NT2/D1 (cell line): ENCODE measurements at regions not wholly inside any gene's neighbourhood (a gene's known extent, or its start where the extent isn't known, plus 50 kb on each side); places are given as distances from the start of the nearest gene placed in this dataset.

ENCODE experiments used
- DNase-seq: peaks from one replicate; pipeline ENCODE4 v3.0.0-alpha.2; 2011; ENCODE audit warnings: low read depth, low spot score
- H3K27me3 ChIP-seq: 2 replicates; pipeline ENCODE4 v1.6.0; 2011; ENCODE audit warnings: mild to moderate bottlenecking; ENCODE audit not compliant: insufficient read length, insufficient read depth
- H3K36me3 ChIP-seq: 2 replicates; pipeline ENCODE4 v1.6.1; 2011; ENCODE audit warnings: mild to moderate bottlenecking, low read length, mixed read lengths; ENCODE audit not compliant: insufficient read depth, insufficient read length
- H3K4me1 ChIP-seq: 2 replicates; pipeline ENCODE4 v1.5.1; 2011; ENCODE audit not compliant: insufficient read depth, insufficient read length
- H3K4me3 ChIP-seq: 2 replicates; pipeline ENCODE4 v1.5.1; 2011; ENCODE audit warnings: low read depth; ENCODE audit not compliant: insufficient read length
- H3K9ac ChIP-seq: 2 replicates; pipeline ENCODE4 v1.6.0; 2011; ENCODE audit warnings: low read depth; ENCODE audit not compliant: insufficient read length
- H3K9me3 ChIP-seq: 2 replicates; pipeline ENCODE4 v1.5.1; 2011; ENCODE audit warnings: mild to moderate bottlenecking, low read length; ENCODE audit not compliant: insufficient read depth
- SUZ12 ChIP-seq: IDR thresholded peaks from 2 replicates; pipeline ENCODE4 v1.6.1; 2011; ENCODE audit not compliant: insufficient read length, insufficient read depth; ENCODE audit errors: extremely low read depth
- YY1 ChIP-seq: IDR thresholded peaks from 2 replicates; pipeline ENCODE4 v1.6.1; 2011; ENCODE audit not compliant: insufficient read length, insufficient read depth
- ZNF274 ChIP-seq: IDR thresholded peaks from 2 replicates; pipeline ENCODE4 v1.6.1; 2011; ENCODE audit warnings: mild to moderate bottlenecking, low read depth, low read length

DNA sequence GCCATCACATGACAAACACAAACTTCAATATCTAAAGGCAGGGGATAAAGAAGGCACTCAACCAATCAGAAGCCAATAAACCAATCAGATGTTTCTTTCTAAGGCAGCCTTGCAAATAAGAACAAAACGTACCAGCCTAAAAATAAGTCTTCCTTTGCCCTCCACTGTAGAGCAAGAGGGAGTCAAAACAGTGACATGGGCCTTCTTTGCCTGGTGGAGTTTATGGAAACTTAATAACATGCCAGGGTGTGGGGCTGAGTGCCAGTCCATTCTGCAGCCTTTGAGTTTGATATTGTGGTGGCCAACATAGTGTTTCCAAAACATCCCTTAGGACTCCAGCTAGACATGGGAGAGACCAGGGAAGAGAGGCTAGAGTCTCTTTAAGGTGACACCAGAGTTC, 126.1 kb upstream of the NECTIN1 start:
- Histone ChIP-seq H3K4me3 (no peak overlapping the region), H3K4me1 (peaks cover 3% of the 10 kb centered on the region), H3K27me3 (peaks cover 12% of the 10 kb centered on the region), H3K9me3 (no peaks in the 10 kb centered on the region), H3K9ac (no peak overlapping the region), H3K36me3 (no peaks in the 10 kb centered on the region)
- no peak for DNase-seq
- TF ChIP-seq SUZ12 = no peak
- no peak for TF ChIP-seq ZNF274
- no peak for TF ChIP-seq YY1

DNA sequence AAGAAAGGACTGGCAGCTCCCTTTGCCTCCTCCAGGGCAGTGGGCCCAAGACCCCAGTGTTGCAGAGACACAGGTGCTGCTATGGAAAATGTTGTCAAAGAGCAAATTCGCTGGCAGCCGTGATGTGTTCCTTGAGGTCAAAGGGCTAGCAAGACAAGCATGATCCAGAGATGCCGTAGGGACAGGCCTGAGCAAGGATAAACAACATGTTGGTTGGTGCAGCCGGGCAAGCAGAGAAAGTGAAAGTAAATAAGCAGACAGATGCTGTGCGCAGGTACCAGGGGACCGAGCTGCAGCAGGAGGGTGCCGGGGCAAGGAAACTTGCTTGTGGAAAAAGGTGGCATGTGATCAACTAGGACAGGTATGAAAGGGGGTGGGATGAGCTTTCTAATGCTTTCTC, 125.5 kb upstream of the NECTIN1 start:
- H3K9me3 ChIP-seq = no peaks in the 10 kb centered on the region
- H3K9ac ChIP-seq = no peak overlapping the region
- H3K27me3 ChIP-seq = peaks cover 7% of the 10 kb centered on the region
- no peaks in the 10 kb centered on the region for H3K36me3 ChIP-seq
- peaks cover 3% of the 10 kb centered on the region for H3K4me1 ChIP-seq
- DNase-seq = no peak
- H3K4me3 ChIP-seq = no peak overlapping the region
- TF ChIP-seq YY1 (no peak), SUZ12 (no peak), ZNF274 (no peak)

DNA sequence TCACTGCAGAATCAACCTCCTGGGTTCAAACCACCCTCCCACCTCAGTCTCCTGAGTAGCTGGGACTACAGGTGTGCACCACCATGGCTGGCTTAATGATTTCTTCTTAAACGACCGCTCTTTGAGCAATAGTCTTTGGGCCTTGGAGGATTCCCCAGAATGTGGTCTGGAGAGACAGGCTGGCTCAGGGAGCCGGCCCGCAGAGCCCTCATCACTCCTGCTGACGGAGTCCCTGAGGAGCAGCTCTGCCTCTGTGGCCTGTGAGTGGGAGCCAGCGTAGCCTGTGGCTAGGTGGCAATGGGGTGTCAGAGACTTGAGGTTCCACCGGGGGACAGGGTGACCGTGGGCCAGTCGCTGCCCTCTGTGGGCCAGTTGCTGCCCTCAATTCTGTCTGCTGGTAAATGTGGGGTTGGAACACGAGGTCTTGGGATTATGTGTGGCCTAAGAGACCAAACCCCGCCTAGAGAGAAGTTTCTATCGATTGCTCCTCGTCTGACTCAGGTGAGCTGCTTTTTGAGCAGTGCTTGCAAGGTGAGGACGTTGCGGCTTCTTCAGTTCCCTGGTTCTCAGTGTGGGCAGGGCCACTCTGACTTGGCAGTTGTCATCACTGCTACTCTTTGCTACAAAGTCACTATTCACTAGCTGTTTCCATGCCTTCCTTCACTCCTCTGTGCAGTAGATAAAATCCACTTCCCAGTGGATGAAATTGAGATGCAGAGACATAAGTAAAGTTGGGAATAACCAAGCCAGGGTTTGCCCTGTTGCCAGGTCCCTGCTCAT, 124.8 kb upstream of the NECTIN1 start:
- TF ChIP-seq ZNF274 = no peak
- no peak for DNase-seq
- H3K4me3 ChIP-seq = no peak overlapping the region
- no peak overlapping the region for H3K9ac ChIP-seq
- H3K27me3 ChIP-seq = peaks cover 3% of the 10 kb centered on the region
- H3K36me3 ChIP-seq = no peaks in the 10 kb centered on the region
- H3K4me1 ChIP-seq = peaks cover 3% of the 10 kb centered on the region
- no peaks in the 10 kb centered on the region for H3K9me3 ChIP-seq

DNA sequence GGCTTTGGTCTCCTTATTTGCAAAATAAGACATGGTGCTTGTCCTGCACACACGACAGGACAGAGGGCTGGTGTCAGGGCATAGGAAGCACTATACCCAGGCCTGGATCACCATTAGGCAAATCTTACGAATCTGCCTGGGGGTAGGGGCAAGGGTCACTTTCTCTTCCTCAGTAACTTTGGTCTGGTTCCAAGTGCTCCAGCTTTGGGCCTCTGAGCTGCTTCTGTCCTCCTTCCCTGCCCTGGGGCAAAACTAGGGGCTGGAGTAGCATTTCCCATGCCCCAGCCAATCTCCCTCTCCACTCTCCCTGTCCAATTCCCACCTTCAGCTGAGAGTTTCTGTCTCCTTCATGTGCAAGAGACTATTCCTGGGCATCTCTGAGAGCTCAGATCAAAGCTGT, 123.7 kb upstream of the NECTIN1 start:
- Histone ChIP-seq H3K4me3 (no peak overlapping the region), H3K27me3 (no peaks in the 10 kb centered on the region), H3K36me3 (no peaks in the 10 kb centered on the region), H3K4me1 (peaks cover 5% of the 10 kb centered on the region), H3K9me3 (no peaks in the 10 kb centered on the region), H3K9ac (no peak overlapping the region)
- no peak for DNase-seq
- TF ChIP-seq YY1 = no peak

DNA sequence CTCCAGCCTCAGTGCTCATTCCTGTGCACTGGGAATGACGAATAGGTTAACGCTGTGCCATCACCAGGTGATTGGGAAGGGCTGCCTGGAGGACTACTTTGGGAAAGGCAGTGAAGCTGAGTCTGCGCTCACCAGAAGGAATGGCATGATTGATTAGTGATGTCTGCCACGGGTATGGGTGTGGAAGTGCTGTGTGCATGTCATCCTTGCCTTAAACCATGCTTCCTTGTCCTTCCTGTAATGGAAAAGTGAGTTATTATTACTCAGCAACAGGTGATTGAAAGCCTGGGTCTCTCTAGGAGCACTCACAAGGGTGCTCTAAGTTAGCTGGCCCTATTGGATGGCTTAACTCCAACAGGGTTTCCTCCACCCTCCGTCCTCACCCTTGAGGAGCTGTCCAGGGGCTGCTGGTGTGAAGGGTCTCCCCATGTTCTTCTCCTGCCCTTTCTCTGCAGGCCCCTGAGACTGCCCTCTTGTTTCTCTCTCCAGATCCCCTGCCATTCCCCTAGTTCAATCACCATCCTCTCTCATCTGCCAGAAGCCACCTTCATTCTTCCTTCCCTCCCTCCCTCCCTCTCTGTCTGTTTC, 121.9 kb upstream of the NECTIN1 start:
- Histone ChIP-seq H3K36me3 (no peaks in the 10 kb centered on the region), H3K4me3 (no peak overlapping the region), H3K9ac (no peak overlapping the region), H3K4me1 (peaks cover 2% of the 10 kb centered on the region), H3K27me3 (no peaks in the 10 kb centered on the region), H3K9me3 (peaks cover 10% of the 10 kb centered on the region; the same call in 1 of the 2 replicates)
- TF ChIP-seq ZNF274 (no peak), SUZ12 (no peak), YY1 (no peak)
- DNase-seq = no peak

DNA sequence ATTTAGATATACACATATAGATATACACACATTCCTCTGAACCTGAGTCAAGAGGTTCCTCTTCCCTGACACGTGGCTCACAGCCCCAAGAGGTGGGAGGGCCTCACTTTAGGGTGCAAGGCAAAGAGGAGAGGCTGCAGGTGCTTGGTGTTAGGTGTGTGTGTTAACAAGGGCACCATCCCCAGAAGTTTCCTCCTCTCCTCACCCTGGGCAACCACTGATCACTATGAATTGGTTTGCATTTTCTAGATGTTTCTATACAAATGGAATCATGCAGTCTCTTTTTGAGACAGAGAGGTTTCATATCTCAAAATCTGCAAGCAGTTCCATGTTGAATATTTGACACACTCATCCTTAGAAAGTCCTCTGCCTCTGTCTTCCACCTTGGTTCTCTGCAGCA, 120.9 kb upstream of the NECTIN1 start:
- no peak overlapping the region for H3K9ac ChIP-seq

DNA sequence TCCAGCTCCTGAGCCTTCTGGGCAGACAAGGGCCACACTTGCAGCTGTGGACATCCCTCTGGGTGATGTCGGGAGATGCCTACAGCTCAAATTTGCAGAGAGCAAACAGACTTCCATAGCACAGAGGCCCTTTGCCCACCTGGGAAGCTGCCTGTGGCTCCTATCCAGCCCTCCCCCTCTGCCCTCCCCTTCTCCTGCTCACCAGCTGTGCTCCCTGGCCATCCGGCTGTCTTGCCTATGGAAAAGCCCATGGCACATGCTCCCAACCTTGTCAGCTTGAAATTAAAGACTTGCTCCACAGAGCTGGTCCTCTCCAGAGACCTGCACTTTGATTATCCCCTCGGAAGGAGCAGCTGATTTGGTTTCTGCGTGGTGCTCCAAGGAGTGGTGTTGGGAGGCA, 118.9 kb upstream of the NECTIN1 start:
- Histone ChIP-seq H3K9ac (no peak overlapping the region), H3K4me1 (peaks cover 10% of the 10 kb centered on the region), H3K9me3 (peaks cover 10% of the 10 kb centered on the region; the same call in 1 of the 2 replicates), H3K4me3 (no peak overlapping the region), H3K36me3 (no peaks in the 10 kb centered on the region), H3K27me3 (no peaks in the 10 kb centered on the region)
- no peak for DNase-seq
- TF ChIP-seq SUZ12 (no peak), YY1 (no peak), ZNF274 (no peak)

More for the DNA sequence above, 120.9 kb upstream of the NECTIN1 start:
- no peak overlapping the region for H3K4me3 ChIP-seq
- H3K9me3 ChIP-seq = peaks cover 10% of the 10 kb centered on the region; the same call in 1 of the 2 replicates
- no peak for DNase-seq
- TF ChIP-seq YY1 (no peak), ZNF274 (no peak), SUZ12 (no peak)
- H3K36me3 ChIP-seq = no peaks in the 10 kb centered on the region
- H3K27me3 ChIP-seq = no peaks in the 10 kb centered on the region
- peaks cover 7% of the 10 kb centered on the region for H3K4me1 ChIP-seq
